Osteocyte (in vitro differentiated cells): ENCODE measurements at regions not wholly inside any gene's neighbourhood (a gene's known extent, or its start where the extent isn't known, plus 50 kb on each side); places are given as distances from the start of the nearest gene placed in this dataset.
A peak's percentile ranks its signal among the peaks of the same experiment; 100 is the strongest.

Source experiments
- DNase-seq: peaks from one replicate; pipeline ENCODE4 v3.0.0; 2021; ENCODE audit warnings: mixed read lengths; ENCODE audit not compliant: unreplicated experiment; ENCODE audit errors: extremely low spot score
- H3K27ac Mint-ChIP-seq: one replicate; pipeline ENCODE4 v1.8.0; 2021; ENCODE audit warnings: mild to moderate bottlenecking, mixed read lengths; ENCODE audit not compliant: unreplicated experiment
- H3K27me3 Mint-ChIP-seq: one replicate; pipeline ENCODE4 v1.8.0; 2021; ENCODE audit warnings: mixed read lengths; ENCODE audit not compliant: unreplicated experiment
- H3K36me3 Mint-ChIP-seq: one replicate; pipeline ENCODE4 v1.8.0; 2021; ENCODE audit warnings: mixed read lengths; ENCODE audit not compliant: unreplicated experiment
- H3K4me1 Mint-ChIP-seq: one replicate; pipeline ENCODE4 v1.8.0; 2021; ENCODE audit warnings: mixed read lengths; ENCODE audit not compliant: unreplicated experiment
- H3K4me3 Mint-ChIP-seq: one replicate; pipeline ENCODE4 v1.8.0; 2021; ENCODE audit warnings: mild to moderate bottlenecking, moderate library complexity, mixed read lengths; ENCODE audit not compliant: unreplicated experiment
- H3K9me3 Mint-ChIP-seq: one replicate; pipeline ENCODE4 v1.8.0; 2021; ENCODE audit warnings: mixed read lengths; ENCODE audit not compliant: unreplicated experiment
- CTCF ChIP-seq: fragments of 200-600 bp; sonication (generic); IDR thresholded peaks from 2 replicates; pipeline ENCODE4 v1.5.0; 2021; ENCODE audit warnings: antibody characterized with exemption, mild to moderate bottlenecking, moderate library complexity

GRCh38 chr2:137837830-137838229 is 126.4 kb upstream of the HNMT start:
- no peak for TF ChIP-seq CTCF
- no peaks in the 10 kb centered on the region for H3K4me1 Mint-ChIP-seq
- H3K27me3 Mint-ChIP-seq, result peaks cover 8% of the 10 kb centered on the region
- no peak overlapping the region for H3K27ac Mint-ChIP-seq
- H3K4me3 Mint-ChIP-seq, result no peak overlapping the region
- H3K36me3 Mint-ChIP-seq, result no peaks in the 10 kb centered on the region
- H3K9me3 Mint-ChIP-seq, result no peaks in the 10 kb centered on the region
- DNase-seq, result no peak

- Mint-ChIP-seq H3K9me3 (no peaks in the 10 kb centered on the region), H3K27ac (no peak overlapping the region), H3K27me3 (peaks cover 8% of the 10 kb centered on the region), H3K4me1 (no peaks in the 10 kb centered on the region), H3K4me3 (no peak overlapping the region), H3K36me3 (no peaks in the 10 kb centered on the region)
- TF ChIP-seq CTCF, result peak; percentile 72
- no peak for DNase-seq
These were observed 125.8 kb upstream of the HNMT start for GRCh38 chr2:137838255-137839092.

GRCh38 chr2:137842430-137842829 is 121.8 kb upstream of the HNMT start:
- H3K9me3 Mint-ChIP-seq, result peaks cover 7% of the 10 kb centered on the region
- no peaks in the 10 kb centered on the region for H3K4me1 Mint-ChIP-seq
- H3K27ac Mint-ChIP-seq, result no peak overlapping the region
- H3K4me3 Mint-ChIP-seq, result no peak overlapping the region
- peaks cover 8% of the 10 kb centered on the region for H3K27me3 Mint-ChIP-seq
- no peaks in the 10 kb centered on the region for H3K36me3 Mint-ChIP-seq
- no peak for DNase-seq
- no peak for TF ChIP-seq CTCF

GRCh38 chr2:137842952-137843351 is 121.3 kb upstream of the HNMT start:
- TF ChIP-seq CTCF, result no peak
- Mint-ChIP-seq H3K4me1 (no peaks in the 10 kb centered on the region), H3K4me3 (no peak overlapping the region), H3K27me3 (peaks cover 8% of the 10 kb centered on the region), H3K9me3 (peaks cover 7% of the 10 kb centered on the region), H3K36me3 (no peaks in the 10 kb centered on the region), H3K27ac (no peak overlapping the region)
- no peak for DNase-seq

- no peak overlapping the region for H3K27ac Mint-ChIP-seq
- peaks cover 7% of the 10 kb centered on the region for H3K9me3 Mint-ChIP-seq
- TF ChIP-seq CTCF, result no peak
- no peaks in the 10 kb centered on the region for H3K4me1 Mint-ChIP-seq
- DNase-seq, result no peak
- H3K27me3 Mint-ChIP-seq, result peaks cover 5% of the 10 kb centered on the region
- no peaks in the 10 kb centered on the region for H3K36me3 Mint-ChIP-seq
- H3K4me3 Mint-ChIP-seq, result no peak overlapping the region
These were observed 118.9 kb upstream of the HNMT start for GRCh38 chr2:137845422-137845821.
